Left forelimb (tissue), 1 donor: ENCODE measurements at regions not wholly inside any gene's neighbourhood (a gene's known extent, or its start where the extent isn't known, plus 50 kb on each side); places are given as distances from the start of the nearest gene placed in this dataset.

Experiments used
- DNase-seq: peaks from one replicate; pipeline ENCODE4 v3.0.0-alpha.2; 2018; ENCODE audit warnings: low spot score

- DNase-seq, result no peak
Observed at GRCh38 chr12:11568155-11568761, 81.2 kb upstream of the ETV6 start.

GRCh38 chr12:11568762-11569478 lies 80.6 kb upstream of the ETV6 start:
- DNase-seq, result no peak

GRCh38 chr12:11569716-11570115 lies 79.8 kb upstream of the ETV6 start:
- DNase-seq, result no peak

GRCh38 chr12:11573880-11574279 lies 75.6 kb upstream of the ETV6 start:
- no peak for DNase-seq

GRCh38 chr12:11576104-11576503 lies 73.4 kb upstream of the ETV6 start:
- DNase-seq, result no peak

- DNase-seq, result no peak
Observed at GRCh38 chr12:11577658-11578260, 71.7 kb upstream of the ETV6 start.

GRCh38 chr12:11578461-11578993 lies 70.9 kb upstream of the ETV6 start:
- DNase-seq, result no peak

- DNase-seq, result no peak
Observed at GRCh38 chr12:11580125-11580751, 69.2 kb upstream of the ETV6 start.

GRCh38 chr12:11581179-11581755 lies 68.2 kb upstream of the ETV6 start:
- no peak for DNase-seq

- DNase-seq, result no peak
Observed at GRCh38 chr12:11584221-11584855, 65.1 kb upstream of the ETV6 start.

GRCh38 chr12:11592484-11592883 lies 57.0 kb upstream of the ETV6 start:
- DNase-seq, result no peak

- DNase-seq, result no peak
Observed at GRCh38 chr12:11593013-11593412, 56.5 kb upstream of the ETV6 start.

GRCh38 chr12:11595080-11595479 lies 54.4 kb upstream of the ETV6 start:
- no peak for DNase-seq

GRCh38 chr12:11596141-11596540 lies 53.3 kb upstream of the ETV6 start:
- no peak for DNase-seq

GRCh38 chr12:11598900-11599299 lies 50.6 kb upstream of the ETV6 start:
- no peak for DNase-seq
